ENCODE measurements at regions not wholly inside any gene's neighbourhood (a gene's known extent, or its start where the extent isn't known, plus 50 kb on each side); places are given as distances from the start of the nearest gene placed in this dataset.

GRCh38 chr1:95924684-95925083, 690.7 kb downstream of the RWDD3 start:
- no peak for TF ChIP-seq CTCF (IDR thresholded peaks at IDR 0.05)
- TF ChIP-seq POLR2A (IDR thresholded peaks at IDR 0.05) = no peak
- no peak for TF ChIP-seq POLR2AphosphoS5 (IDR thresholded peaks at IDR 0.05)
- TF ChIP-seq EP300 (IDR thresholded peaks at IDR 0.05) = no peak

Measured in upper lobe of left lung (tissue), 4 donors.